HFF-Myc (cell line): ENCODE measurements at regions not wholly inside any gene's neighbourhood (a gene's known extent, or its start where the extent isn't known, plus 50 kb on each side); places are given as distances from the start of the nearest gene placed in this dataset.
A peak's percentile ranks its signal among the peaks of the same experiment; 100 is the strongest.

Experiments used
- DNase-seq: peaks from one replicate; pipeline ENCODE4 v3.0.0-alpha.2; 2011; ENCODE audit warnings: low read depth; ENCODE audit errors: extremely low read depth
- H3K4me3 ChIP-seq: replicated peaks from 2 replicates; pipeline ENCODE4 v1.5.1; 2011; ENCODE audit warnings: low read depth, mild to moderate bottlenecking, control low read depth, low read length
- TF ChIP-seq, protein P1 (sequence below): IDR thresholded peaks from 2 replicates; pipeline ENCODE4 v1.5.1; 2012; ENCODE audit warnings: mild to moderate bottlenecking, low read depth, low read length, control low read depth; ENCODE audit errors: missing control alignments

GRCh38 chr3:194738254-194739093 lies 52.8 kb downstream of the FAM43A start:
- DNase-seq: no peak
- H3K4me3 ChIP-seq: no peak overlapping the region
- TF ChIP-seq, protein P1, sequence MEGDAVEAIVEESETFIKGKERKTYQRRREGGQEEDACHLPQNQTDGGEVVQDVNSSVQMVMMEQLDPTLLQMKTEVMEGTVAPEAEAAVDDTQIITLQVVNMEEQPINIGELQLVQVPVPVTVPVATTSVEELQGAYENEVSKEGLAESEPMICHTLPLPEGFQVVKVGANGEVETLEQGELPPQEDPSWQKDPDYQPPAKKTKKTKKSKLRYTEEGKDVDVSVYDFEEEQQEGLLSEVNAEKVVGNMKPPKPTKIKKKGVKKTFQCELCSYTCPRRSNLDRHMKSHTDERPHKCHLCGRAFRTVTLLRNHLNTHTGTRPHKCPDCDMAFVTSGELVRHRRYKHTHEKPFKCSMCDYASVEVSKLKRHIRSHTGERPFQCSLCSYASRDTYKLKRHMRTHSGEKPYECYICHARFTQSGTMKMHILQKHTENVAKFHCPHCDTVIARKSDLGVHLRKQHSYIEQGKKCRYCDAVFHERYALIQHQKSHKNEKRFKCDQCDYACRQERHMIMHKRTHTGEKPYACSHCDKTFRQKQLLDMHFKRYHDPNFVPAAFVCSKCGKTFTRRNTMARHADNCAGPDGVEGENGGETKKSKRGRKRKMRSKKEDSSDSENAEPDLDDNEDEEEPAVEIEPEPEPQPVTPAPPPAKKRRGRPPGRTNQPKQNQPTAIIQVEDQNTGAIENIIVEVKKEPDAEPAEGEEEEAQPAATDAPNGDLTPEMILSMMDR: no peak

GRCh38 chr3:194739498-194740284 lies 54.0 kb downstream of the FAM43A start:
- no peak overlapping the region for H3K4me3 ChIP-seq
- TF ChIP-seq, protein P1: no peak
- no peak for DNase-seq

DNA sequence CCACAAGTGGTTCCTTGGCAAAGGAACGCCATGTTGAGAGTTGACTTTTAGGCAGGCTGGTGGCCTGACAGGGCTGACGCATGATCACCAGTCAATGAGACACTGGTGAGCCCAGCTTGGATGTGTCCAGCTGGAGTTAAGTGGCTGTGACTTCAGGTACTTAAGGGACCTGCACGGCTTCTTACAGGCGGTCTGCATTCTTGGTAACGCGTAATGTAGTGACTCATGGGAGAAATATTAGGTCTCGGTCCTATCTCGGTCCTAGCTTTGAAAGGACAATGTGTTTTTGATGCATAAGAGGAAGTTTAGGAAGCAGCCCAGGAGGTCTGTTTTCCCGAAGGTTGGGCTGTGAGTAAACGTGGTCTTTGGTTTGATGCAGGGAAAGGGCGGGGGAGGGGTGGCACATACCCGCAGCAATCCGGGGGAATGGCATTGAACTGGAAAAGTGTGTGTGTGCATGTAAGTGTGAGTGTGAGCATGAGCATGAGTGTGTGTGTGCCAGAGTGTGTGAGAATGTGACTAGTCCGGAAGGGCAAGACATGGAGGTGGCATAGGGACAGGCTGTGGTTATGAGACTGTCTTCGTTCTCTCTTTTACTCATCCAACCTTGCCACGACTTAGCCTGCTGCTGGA lies 55.3 kb downstream of the FAM43A start:
- peak; percentile 84 for DNase-seq
- TF ChIP-seq, protein P1: no peak
- H3K4me3 ChIP-seq: no peak overlapping the region

- DNase-seq: no peak
- no peak overlapping the region for H3K4me3 ChIP-seq
- TF ChIP-seq, protein P1: no peak
These were observed 56.2 kb downstream of the FAM43A start for GRCh38 chr3:194741916-194742315.

DNA sequence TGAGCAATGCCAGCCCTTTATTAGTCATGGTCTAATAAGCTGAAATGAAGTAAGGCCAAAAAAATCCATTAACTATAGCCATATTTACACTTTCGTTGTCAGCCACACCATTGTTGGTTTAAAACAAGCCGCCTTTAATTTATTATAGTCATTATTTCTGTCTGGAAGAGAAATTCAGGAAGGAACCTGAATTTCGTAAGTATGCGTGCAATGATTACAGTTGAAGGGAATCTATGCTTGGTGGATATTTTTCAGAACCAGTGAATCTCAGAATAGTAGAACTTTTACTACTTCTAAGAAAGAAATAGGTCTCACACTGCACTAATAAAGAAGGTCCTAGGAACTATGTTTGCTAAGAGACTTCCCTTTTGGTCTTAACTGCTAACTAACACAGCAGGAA lies 59.1 kb downstream of the FAM43A start:
- no peak overlapping the region for H3K4me3 ChIP-seq
- TF ChIP-seq, protein P1: no peak
- DNase-seq: no peak

DNA sequence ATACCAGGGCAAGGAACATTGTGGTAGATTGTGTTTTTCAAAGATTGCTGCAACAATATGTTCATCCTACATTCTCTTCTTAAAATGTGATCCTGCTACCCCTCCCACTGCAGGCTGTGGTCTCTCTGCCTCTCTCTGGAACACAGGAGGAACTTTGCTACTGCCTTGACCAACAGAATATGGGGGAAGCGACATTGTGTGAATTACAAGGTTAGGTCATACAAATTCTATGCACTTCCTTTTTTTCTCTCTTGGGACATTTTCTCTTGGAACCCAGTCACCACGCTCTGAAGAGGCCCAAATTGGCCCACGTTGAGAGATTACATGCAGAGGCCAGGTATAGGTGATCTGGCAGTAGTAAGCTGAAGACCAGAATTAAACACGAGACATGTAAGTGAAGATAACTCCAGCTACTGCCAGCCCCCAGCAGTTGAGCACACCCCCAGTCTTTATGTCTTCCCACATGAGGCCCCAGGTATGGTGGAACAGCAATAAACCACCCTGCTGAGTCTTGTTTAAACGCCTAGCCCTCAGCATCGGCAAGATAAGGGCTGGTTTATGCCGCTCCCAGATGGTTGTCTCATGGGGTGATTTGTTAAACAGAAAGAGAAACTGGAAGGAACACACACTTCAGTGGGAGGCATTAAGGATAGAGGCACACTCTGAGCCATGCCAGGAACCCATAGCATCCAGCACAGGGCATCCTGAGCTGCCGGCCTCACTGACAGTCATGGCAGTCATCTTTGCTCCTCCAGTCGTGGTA lies 59.9 kb downstream of the FAM43A start:
- no peak for DNase-seq
- TF ChIP-seq, protein P1: no peak
- no peak overlapping the region for H3K4me3 ChIP-seq
